DMS114 treated with DMSO at 0.1 percent for 48 hours (cell line): ENCODE measurements at regions not wholly inside any gene's neighbourhood (a gene's known extent, or its start where the extent isn't known, plus 50 kb on each side); places are given as distances from the start of the nearest gene placed in this dataset.

Experiments
- DNase-seq: peaks from one replicate; lab custom pipeline; 2025; ENCODE audit not compliant: unreplicated experiment; lab: John Stamatoyannopoulos, UW

DNA sequence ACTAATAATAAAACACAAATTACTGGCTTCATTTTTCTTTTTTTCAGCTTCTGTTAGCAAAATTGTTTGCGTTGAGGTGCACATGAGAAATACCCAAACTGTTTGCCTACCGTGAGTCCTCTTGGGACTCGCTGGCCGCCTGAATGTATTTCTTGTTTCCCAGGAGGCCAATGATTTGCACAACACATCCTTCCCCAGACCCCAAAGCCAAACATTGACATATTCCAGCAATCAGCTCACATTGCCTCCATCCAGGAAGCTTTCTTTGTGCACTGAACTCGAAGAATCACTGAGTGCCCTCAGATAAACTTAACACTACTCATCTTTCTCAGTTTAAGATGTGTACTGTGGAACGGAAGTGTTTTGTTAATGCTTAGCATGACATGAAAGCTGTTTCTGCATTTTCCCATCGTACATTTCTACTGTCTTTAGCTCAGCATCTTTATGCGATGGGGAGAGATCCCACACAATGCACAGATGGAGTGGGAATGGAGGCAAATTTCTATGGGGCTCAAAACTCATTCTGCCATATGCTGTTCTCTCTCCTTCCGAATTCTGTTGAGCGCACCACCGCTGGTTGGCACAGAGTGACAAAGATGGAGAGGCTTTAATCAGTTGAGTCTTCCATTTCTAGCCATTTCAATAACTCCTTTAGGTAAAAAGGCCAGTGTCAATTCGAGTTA lies 399.5 kb downstream of the RFC3 start:
- DNase-seq: no peak

DNA sequence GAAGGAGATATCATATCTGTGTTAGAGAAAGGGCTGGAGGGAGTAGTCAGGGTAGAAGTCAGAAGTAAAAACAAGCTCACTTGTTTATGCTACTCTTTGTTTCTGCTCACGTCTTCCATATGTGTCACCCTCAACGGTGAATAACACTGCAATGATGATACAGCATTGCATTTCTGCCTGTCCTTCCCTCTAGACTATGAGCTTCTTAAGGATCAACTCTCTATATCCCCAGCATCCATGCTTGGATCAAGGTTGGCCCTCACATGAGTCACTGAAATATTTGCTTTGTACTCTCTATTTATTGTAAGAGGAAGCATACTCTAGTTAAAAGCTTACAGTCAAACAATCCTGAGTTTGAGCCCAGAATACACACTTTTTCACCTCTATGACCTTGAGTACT lies 406.0 kb downstream of the RFC3 start:
- DNase-seq: no peak

DNA sequence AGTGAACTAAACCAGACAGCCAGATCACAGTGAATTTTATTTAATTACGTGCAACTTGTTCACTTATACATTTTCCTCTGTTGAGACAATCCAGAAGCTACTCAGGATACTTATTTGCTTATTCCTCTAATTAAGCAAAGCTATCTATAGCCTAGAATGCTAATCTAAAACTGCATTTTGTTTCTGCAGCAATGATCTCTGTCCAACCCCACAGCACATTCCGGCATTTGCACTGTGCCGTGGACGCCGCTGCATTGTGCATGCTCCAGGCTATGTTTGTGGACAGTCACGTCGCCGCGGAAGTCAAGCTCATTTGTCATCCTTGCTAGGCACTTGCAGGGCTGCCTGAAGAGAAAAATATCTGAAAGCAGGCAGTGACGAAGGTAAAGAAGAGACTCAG lies 406.9 kb downstream of the RFC3 start:
- DNase-seq: no peak

DNA sequence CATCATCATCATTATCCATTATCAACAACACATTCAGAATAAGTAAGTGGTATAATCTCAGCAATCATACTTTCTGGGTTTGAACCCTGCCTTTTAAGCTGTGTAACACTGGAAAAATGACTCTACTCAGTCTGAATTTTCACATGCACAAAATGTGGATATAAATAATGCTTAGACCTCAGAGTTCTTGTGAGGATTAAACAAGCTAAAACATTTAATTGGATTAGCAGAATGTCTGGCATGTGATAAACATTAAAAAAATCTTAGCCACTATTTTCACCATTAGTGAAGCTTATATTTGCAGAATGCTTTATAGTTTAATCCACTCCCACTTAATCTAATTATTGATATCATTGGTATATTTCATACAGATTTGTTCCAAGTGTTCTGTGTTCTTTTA lies 412.3 kb downstream of the RFC3 start:
- no peak for DNase-seq

DNA sequence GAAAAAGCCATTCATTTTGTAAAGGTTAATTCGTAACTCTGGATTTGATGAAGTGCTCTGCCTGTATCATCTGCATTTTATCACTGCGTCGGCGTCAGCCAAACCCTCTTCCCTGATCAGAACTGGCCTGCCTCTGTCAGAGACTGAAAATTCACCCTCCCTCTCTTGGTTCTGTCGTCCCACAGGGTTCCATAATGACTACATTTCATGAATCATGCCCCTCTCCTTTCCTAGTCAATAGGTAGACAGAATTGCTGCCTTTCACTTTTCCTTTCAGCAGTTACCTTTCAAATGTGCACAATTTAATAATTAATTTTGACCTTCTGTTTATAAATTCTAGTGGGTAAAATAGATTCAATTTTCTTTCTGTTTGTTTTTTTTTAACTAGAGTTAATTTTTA lies 423.4 kb downstream of the RFC3 start:
- DNase-seq: no peak

DNA sequence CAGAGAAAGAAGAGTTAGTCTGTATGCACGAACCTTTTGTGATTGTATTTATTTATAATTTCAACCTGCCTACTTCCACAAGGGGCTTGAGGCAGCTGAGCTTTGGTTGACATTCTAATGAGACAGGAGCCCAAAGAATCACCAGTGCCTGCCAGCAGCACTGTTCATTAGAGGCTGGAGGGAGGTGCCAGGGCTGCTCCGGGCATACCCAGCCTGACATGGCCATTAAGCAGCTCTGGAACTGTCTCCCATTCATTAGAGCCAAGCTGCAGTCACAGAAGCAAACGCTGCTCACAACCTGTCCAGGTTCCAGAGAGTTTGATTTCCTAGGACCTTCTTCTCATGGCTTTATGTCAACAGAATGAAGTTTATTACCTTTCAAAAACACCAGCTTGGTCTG lies 425.5 kb downstream of the RFC3 start:
- no peak for DNase-seq

DNA sequence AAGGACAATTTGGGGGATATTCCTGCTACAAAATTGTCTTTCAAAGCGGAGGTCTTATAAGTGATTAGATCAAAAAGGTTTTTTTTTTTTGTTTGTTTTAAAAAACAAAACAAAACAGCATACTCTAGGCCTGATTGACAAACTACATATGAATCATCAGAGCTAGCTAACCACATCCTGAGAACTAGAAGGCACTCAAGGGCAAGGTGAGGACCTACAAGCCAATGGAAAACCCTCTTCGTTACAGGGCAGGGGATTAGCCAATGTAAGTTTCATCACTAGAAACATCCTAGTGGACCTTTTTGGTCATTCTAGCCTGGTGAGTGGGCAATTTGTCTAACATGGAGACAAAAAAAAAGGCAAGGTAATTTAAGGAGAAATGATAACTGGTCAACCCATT lies 428.6 kb downstream of the RFC3 start:
- DNase-seq: no peak

DNA sequence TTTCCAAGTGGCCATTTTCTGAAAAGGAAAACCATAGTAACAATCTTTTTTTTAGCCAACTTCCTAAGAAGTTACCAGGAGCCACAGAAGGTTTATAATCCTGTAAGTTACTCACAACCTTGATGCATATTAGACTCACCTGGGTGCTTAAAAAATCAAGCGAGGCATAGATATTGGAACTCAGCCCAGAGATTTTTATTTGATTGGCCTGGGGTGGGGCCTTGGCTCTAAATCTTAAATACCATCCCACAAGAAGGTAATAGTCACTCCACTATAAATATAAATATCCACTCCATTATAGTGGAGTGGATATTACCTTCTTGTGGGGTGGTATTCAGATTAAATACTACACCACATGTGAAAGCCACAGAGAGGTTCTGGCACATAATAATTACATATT lies 429.6 kb downstream of the RFC3 start:
- DNase-seq: no peak

DNA sequence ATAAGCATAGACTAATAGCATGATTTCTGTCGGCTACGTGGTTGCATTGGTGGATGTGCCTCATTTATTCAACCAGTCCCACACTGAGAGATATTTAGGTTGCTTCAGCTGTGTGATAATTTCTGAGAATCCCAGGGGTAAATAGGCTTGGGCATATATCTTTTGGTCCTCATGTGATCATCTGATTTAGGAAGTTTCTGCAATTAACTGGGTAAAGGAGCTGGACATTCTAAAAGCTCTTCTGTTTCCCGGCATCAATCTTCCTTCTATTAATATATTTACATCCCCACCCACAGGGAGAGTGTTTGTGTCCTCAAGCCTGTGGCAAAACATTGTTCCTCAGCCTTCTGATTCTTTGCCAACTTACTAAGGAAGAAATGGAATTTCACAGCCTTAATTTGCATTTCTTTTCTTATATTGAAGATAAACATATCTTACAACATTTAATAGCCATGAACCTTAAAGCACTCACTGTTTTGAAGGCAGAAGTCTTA lies 431.6 kb downstream of the RFC3 start:
- DNase-seq: no peak

DNA sequence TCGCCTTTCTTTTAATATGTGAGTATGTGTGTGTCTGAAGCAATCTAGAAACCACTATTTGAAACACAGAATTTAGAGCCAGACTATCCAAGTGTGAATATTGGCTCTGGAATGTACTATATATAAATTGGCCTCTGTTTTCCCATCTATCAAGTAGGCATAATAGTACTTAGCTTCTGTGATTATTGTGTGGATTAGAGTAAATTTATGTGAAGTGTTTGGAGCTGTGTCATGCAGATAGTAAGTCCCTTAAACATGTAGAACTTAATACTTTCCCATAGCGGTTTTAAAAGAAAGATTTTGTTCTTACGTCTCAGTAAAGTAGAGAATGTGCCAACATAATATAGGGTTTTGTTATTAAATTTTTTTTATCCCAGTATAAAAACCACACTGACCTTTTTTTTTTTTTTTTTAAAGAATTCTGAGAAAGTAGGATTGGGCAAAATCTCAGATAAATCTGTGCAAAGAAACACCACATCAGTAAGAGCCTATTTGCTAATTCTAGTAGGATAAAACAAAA lies 432.3 kb downstream of the RFC3 start:
- no peak for DNase-seq

DNA sequence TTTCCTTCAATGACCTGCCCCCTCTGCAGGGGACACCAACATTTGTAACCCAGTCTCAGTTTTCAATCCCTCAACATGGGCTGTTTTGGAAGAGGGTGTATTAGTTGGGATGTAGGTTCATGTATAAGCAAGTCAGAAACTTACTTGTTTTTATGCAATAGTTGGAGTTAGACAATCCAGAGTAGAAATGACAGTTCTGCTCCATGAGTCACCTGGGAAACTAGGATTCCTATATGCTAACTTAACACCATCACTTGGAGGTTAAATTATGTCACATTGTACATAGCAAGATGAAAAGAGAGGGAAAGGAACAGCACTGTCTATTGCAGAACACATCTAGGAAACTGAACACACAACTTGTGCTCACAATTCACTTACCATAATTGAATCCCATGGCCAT lies 436.4 kb downstream of the RFC3 start:
- no peak for DNase-seq

DNA sequence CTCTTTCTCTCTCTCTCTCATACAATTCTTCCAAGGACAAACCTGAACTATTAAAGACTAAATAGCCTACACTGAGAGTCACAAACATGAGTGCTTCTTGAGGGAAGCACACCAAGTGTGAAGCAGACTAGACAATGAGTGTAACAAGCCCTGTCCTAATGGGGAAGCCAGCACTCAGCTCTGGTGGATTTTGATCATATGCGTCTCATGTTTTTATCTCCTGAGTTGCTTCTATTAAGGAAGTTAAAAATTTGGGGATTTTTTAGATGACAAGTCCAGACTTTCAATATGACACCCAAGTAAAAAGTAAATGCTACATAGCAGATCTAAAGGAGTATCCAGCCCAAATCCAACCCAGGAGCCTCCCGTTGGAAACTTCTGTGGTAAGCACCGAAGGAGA lies 437.8 kb downstream of the RFC3 start:
- no peak for DNase-seq

DNA sequence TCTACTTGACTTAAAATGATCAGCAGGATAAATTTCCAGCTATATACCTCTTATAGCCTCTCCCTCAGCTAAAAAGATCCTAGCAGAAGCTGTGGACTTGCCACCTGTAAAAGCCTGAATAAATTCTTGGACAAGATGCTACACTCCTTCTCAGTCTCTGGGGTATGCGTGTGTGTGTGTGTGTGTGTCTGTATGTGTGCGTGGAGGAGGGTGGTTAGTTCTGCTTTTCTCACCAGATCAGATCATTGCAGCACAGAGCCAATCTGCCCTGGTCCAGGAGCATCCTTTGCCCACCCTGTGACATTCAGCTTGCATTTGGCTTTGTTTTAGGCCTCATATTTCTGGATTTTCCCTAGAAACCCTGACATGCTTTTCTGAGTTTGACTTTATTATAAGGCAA lies 438.3 kb downstream of the RFC3 start:
- no peak for DNase-seq

DNA sequence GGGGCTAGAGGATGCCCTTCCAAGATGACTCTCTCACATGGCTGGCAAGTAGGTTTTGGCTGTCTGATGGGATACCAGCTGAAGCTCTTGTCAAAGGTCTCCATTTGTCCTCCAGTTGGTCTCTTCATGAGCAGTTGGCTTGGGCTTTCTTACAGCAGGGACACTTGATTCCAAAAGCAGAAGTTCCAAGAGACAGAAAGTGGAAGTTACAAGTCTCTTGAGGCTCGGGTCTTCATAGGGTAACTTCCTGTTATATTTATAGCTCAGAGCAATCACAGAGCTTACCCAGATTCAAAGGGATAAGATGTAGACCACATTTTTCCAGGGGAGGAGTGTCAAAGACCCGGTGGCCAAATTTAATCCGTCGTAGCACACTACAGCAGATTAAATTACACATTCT lies 440.0 kb downstream of the RFC3 start:
- DNase-seq: no peak

DNA sequence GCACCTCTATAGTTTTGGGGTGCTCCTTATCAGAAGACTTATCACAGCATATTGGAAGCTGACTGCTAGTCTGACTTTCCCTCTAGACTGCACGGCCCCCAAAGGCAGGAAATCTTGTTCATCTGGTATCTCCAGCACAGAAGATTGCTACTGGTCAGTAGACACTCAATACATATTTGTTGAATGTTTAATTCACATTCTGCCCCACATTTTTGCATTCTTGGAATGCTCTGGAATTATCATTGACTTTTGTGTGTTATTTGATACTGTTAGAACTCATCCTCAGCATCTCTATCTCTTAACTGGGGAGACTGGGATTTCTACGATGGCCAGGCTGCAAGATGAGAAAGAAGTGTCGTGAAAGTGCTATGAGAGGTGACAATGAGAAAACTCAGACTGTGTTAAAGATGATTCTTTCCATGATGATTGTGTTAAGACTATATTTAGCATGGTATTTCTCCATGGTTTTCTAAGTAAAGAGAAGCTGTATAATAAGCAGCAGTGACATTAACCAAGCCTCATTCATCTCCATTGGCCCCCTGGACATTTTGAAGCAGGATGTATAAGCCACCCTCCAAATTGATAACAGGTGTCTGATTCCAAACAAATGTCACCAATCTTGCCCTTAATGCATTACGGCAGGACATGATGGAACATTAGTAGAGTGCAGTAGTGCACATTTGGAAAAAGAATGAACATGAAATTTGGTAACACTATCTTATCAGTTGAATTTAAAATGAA lies 440.9 kb downstream of the RFC3 start:
- no peak for DNase-seq

DNA sequence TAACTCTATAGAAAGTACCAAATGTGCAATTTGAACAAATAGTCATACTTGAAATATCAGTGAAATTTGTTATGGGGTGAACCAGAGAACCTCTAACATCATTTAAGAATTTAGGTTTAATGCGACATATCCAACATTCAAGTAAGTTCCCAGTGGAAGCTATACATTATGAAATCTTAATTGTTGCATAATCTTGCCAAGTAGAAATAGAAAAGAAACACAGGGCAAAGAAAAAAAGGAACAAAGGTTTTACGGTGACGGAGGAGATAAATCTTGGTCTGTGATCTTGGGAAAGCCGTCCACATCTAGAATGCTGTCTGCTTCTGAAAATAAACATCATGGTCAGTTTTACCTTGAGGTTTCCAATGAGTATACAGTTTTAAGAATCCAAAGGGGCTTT lies 445.7 kb downstream of the RFC3 start:
- no peak for DNase-seq

DNA sequence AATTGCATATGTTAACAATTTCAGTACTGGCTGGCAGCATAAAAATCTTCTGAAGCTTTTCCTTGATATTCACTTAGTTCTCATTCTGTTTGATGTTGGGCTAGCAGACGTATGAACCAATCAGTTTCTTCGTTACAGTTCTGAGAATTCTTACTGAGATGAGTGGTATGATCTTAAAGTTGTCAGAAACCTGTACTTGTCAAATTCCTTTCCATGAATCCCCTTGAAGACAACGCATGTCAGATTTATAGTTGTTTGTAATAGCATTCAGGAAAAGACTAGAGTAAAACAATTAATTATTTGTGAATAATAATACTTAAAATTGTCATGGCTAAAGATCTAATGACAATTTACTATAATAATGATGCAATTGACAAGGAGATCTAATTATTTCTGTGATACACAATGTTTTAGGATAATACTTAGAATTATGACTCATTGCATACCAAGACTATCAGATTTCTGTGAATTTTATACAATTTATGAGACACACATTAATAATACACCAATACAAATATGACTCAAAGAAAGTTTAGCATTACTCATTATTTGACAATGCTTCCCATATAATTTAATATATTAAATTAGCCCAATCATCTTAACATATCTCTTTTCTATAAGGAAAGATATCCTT lies 447.2 kb downstream of the RFC3 start:
- DNase-seq: no peak

DNA sequence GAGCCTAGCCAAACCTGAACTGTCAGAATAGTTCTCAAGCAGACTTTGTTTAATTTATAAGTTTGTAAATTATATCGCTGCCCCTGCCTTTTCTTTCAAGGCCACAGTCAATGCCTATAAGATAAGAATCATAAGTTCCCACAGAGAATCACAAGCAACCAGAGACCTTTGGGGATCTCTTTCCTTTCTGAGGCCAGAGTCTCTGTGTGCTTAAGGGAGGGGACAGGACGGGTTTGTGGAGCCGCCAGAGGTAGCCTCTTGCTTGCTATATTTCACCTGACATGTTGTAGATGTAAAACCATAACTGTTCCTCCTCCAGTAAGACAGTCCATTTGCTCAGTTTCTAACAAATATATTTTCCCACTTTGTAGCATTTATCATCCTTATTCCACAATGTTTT lies 458.8 kb downstream of the RFC3 start:
- no peak for DNase-seq

DNA sequence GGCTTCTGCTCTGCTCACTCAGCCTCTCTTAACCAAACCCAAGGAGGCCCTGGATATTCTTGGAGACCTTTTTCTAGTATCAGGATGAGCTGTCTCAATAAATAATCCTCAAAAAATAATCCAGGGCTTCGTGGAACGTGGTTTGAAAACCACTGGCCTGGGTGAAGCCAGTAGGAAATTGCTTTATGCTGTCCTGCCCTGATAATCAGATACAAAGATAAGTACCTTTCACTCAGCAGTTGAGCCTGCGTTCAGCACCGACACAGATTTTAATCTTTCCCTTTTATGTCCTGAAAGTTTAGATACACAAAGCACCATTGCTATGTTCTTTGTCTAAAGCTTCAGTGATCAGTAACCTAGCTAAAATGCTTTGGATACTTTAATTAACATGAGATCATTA lies 460.0 kb downstream of the RFC3 start:
- DNase-seq: no peak

DNA sequence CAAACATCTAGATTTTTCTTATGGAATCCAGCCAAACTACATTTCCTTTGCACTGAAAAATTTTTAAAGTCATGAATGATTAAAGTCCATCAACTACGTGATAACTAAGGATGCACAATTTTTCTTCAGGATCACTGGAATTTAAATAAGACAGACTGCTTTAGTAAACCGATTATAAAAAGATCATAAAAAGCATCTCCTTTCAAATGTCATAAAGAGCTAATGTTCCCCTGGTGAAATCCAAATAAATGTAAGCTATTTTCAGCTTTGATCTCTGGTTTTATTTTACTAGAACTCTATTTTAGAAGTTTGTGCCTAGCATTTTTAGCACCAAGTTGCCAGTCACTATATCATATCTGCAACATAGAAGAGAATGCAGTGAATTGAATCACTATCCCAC lies 460.8 kb downstream of the RFC3 start:
- DNase-seq: no peak

DNA sequence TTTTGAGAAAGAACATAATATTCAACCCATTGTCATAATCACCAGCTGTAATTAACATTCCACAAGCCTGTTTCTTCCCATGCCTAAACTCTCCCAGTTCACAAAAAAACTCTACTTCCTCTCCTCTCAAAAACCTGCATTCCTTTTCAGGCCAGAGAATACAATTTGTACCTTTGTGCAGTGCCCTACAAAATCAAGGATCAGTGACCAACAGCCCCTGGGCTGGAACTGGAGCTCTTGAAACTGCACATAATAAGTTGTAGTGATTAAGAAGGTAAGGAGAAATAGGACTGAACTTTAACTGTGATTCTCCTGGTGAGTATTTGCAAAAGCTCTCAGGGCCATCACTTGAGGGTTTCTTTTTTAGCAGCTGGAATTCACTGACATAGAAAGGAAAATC lies 472.7 kb downstream of the RFC3 start:
- no peak for DNase-seq

DNA sequence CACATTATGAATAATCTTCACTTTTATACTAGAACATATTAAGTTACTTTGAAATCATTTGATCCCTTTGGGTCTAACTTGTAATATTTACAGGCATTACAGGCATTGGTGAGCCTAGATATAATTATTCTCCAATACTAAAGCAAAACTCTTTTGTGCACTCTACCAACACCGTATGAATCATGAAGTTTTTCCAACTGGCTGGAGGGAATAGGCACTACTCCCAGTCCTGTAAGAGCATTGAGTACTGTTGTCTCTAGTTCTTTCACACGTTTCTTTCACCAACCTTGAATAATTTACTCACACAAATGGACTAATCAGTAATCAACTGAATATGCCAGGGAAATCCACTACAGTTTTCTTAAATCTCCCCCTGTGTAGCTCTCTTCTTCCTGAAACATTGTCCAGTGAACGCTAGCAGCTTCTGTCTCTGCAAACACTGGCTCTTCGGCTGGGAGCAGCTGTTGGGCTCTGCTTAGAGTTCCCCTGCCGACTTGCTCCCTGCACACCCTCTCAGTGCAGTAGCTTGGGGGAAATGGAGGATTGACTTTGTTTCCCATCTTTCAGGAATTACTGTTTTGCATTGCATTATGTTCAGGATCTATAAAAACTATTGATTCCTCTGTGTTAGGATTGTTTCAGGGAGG lies 476.7 kb downstream of the RFC3 start:
- DNase-seq: no peak
